CD4-positive, alpha-beta T cell treated with Interleukin-21 for 1 hour (primary cell): ENCODE measurements at regions not wholly inside any gene's neighbourhood (a gene's known extent, or its start where the extent isn't known, plus 50 kb on each side); places are given as distances from the start of the nearest gene placed in this dataset.
"Not testable (repeated sequence)": the region's sequence is repeated elsewhere in the genome, so short reads cannot be mapped to it uniquely, and the experiment has no call there.

ENCODE experiments used
- DNase-seq: peaks from one replicate; pipeline ENCODE4 v3.0.0-alpha.2; 2020

DNA sequence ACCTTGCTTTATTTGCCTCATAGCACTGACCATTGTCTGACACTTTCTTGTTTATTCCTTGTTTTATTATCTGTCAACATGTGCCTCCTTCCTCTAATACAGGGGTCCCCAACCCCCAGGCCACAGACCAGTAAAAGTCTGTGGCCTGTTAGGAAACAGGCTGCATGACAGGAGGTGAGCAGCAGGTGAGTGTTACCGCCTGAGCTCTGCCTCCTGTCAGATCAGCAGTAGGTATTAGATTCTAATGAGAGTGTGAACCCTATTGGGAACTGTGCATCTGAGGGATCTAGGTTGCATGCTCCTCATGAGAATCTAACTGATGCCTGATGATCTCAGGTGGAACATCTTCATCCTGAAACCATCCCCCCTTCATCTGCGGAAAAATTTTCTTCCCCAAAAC, 228.0 kb downstream of the HINT1 start:
- DNase-seq = no peak

DNA sequence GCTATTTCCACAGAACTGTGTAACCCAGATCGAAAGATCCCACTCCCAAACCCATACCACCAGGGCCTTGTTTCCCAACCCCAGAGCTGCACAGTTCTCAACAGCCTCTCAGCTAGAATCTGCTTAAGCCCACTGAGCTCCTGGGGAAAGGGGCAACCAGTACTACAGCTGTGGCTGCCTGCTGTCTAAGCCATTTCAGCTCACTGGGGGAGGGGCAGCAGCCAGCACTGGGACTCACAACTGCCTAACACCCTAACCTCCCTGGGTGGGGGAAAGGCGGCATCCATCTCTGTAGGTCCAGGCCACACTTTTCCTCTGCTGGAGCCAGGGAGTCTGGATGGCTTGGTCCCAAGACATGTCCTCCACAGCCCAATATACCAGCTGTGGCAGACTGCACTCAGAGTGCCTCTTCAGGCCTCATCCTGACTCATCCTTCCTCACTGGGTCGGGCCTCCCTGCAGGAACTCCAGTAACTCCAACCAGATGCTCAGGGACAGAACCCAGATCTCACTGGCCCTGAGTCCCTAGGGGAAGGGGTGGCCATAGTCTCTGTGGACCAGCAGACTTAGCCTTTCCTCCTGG, 241.4 kb downstream of the HINT1 start:
- DNase-seq = no peak

DNA sequence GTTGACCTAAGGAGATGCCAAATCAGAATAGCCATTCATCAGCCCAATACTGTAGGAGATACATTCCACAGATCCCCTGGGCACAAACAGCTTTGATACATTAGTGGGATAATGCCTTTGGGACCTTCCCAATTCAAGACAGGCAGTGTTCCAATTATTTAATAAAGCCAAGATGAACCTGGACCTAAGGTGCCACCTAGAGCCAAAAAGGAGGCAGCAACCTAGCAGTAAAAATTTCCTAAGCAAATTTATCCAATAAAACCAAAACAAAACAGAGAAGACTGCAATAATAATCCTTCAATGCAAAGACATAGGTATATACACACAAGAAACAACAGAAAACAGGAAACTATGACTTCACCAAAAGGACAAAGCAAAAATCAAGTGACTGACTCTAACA, 253.0 kb downstream of the HINT1 start:
- DNase-seq = no peak

DNA sequence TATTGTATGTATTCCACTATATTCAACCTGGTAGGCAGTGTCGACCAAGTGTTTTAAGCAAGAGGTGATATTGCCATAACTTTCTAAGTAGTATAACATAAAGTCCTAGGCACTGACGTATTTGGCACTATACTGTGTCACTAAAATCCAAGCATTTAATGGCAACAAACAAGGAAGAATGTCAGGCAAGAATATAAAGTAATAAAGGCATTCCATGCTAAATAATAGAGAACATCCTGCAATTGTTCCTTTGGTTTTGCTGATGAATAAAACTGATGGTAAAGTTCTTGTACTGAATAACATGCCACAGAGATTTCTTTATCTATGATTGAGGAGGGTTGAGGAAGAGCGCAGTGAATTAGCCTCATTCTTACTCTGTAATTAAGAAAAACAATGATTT, 256.9 kb downstream of the HINT1 start:
- DNase-seq = no peak

DNA sequence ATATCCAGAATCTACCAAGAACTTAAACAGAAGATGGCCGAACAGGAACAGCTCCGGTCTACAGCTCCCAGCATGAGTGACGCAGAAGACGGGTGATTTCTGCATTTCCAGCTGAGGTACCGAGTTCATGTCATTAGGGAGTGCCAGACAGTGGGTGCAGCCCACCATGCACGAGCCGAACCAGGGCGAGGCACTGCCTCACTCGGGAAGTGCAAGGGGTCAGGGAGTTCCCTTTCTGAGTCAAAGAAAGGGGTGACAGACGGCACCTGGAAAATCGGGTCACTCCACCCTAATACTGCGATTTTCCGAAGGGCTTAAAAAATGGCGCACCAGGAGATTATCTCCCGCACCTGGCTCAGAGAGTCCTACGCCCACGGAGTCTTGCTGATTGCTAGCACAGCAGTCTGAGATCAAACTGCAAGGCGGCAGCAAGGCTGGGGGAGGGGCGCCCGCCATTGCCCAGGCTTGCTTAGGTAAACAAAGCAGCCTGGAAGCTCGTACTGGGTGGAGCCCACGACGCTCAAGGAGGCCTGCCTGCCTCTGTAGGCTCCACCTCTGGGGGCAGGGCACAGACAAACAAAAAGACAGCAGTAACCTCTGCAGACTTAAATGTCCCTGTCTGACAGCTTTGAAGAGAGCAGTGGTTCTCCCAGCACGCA, 267.4 kb downstream of the HINT1 start:
- not testable (repeated sequence) for DNase-seq

- not testable (repeated sequence) for DNase-seq
Measured at GRCh38 chr5:130897181-130897536, 267.9 kb downstream of the HINT1 start.

- no peak for DNase-seq
Measured at GRCh38 chr5:130896636-130897035, 268.4 kb downstream of the HINT1 start.

GRCh38 chr5:130893006-130893405, 272.1 kb downstream of the HINT1 start:
- DNase-seq = no peak

DNA sequence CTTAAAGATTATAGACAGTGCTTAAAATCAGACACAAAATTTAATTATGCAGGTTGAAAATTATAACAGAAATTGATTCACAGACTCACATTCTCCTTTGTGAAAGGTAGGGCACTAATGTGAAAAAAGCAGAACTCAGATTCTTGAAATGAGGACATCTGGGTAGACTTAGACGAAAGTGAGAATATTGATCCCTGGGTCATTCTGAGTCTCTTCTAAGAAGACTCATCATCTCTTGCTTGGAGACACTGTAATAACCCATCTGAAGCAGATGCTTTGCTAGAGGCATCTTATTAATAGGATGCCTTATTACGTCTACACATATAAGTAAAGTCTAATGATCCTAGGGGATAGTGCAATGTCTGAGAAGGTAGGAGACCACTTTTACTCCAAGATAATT, 274.4 kb downstream of the HINT1 start:
- no peak for DNase-seq

DNA sequence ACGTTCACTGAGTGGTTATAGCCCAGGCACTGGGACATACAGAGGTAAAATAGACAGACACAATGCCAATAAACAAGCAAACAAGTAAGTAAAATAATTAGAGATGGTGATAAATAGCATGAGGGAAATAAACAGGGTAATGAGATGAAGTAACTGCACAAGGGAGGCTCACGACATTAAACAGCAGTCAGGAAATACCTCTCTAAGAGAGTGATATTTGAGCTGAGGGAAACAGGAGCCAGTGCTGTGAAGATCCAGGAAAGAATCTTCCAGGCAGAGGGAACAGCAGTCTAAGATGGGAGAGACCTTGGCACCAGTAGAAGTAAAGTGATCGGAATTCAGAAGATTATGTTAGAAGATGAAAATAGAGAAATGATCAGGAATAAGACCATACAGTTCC, 279.4 kb downstream of the HINT1 start:
- no peak for DNase-seq

DNA sequence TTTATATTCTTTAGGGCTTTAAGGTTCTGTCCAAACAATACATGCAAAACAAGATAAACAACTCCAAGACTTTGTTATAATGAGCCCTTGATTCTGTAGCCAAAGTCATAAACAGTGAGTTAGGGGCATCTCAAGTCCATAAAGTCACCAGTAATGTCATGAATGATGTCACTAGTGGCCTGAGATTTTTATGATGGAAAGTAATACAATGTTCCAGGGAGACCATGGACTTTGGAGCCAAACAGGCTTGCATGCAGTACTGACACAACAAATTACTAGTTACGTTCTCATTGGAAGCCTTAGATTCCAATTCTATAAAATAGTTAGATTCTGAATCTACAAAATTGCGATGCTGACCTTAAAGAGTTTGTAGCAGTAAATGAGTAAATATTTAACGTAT, 280.0 kb downstream of the HINT1 start:
- DNase-seq = no peak

- DNase-seq = no peak
Measured at GRCh38 chr5:130884023-130884422, 281.0 kb downstream of the HINT1 start.

- DNase-seq = no peak
Measured at GRCh38 chr5:130875656-130876055, 289.4 kb downstream of the HINT1 start.

DNA sequence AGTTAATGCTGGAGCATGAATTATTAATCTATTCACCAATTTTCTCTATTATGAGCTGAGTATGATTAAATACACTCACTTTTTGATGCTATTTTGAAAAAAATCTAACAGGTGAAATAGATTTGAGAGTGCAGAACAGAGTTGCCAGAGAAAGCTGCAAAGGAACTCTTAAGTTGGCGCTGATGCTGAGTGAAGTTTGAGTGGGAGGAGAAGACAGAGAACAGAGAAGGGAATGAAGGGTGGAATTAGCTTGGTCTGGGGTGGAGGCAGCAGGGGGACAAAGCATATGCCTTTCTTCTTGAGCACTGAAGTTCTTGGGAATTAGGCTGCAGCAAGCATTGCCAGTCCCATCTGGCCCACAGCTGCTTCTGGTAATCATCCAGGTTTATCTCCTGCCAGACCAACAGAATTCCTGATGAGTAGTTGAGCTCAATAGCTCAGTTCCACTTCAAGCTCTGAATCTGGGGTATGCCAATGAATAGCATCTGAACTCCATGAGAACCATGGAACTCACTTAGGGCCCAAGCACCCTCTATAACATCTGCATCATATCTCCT, 290.1 kb downstream of the HINT1 start:
- DNase-seq = no peak

DNA sequence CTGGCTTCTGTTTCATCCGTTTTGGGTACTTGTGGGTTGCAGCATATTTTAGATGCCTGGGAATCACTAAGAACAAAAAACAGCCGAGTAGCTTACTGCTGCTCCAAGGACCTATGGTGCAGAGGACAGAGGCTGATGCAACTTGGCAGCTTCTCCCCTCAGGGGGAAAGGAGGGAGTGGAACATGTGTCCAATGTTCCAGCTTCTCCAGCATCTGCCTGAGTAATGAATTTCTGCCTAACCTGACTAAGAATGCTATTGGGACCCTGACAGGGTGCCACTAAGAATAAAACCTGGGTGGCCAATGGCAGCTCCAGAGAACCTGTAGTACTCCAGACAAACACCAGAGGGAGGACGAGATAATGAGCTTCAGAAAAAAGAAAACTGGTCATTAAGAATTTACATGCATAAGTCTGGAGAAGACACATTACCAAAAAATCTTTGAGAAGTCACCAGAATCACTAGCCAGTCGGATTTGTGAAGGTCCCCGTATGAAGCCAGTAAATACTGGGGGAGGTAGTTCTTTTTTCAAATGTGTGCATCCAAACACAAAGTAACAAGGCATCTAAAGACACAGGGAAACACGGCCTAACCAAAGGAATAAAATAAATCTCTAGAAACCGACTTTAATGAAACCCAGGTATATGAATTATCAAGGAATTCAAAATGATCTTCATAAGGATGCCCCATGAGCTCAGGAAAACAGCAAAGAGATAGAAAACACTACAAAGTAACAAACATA, 293.5 kb downstream of the HINT1 start:
- peak; percentile 62 for DNase-seq

DNA sequence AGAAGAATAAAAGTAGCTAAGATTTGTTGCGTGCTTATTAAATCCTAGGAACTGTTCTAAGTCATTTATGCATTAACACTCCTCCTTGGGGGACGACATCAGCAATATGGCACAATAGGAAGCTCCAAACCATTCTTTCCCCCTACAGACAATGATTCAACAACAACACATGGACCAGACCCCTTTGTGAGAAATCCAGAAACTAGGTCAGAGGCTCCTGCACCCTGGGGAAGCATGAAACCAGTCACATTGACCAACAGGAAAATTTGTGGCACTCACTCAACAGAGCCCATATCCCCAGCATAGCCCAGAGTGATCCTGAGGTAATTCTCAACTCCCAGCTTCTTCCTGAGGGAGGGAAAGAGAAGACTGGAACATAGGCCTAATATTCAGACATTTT, 294.4 kb downstream of the HINT1 start:
- DNase-seq = no peak

DNA sequence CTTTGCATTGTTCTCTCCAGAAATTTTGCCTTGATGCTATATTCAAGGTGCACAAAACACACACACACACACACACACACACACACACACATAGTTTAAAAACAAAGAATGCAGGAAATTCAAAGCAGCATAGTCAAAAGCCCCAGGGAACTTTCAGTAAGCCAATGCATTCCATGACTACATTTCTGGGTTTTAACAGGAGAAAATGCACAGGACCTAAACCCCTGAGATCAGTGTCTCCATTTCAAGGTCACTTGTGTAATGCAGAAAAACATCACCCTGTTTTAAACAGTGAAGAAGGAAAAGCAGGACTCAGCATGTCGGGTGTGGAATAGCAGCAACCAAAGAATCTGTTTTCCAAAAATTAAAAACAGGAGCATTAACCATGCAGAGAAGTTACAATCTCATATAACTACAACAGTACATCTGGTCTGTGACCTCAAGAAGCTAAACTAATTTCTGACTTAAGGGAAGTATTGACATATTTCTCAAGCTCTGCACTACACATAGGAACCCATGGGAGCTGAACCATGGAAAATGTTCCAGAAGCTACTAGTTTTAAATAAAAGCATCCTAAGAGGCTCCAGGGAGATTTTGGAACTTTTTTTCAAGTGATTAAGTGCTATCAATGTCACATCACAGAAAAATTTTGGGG, 296.7 kb downstream of the HINT1 start:
- no peak for DNase-seq

GRCh38 chr5:130845049-130845765, 319.8 kb downstream of the HINT1 start:
- DNase-seq = no peak

DNA sequence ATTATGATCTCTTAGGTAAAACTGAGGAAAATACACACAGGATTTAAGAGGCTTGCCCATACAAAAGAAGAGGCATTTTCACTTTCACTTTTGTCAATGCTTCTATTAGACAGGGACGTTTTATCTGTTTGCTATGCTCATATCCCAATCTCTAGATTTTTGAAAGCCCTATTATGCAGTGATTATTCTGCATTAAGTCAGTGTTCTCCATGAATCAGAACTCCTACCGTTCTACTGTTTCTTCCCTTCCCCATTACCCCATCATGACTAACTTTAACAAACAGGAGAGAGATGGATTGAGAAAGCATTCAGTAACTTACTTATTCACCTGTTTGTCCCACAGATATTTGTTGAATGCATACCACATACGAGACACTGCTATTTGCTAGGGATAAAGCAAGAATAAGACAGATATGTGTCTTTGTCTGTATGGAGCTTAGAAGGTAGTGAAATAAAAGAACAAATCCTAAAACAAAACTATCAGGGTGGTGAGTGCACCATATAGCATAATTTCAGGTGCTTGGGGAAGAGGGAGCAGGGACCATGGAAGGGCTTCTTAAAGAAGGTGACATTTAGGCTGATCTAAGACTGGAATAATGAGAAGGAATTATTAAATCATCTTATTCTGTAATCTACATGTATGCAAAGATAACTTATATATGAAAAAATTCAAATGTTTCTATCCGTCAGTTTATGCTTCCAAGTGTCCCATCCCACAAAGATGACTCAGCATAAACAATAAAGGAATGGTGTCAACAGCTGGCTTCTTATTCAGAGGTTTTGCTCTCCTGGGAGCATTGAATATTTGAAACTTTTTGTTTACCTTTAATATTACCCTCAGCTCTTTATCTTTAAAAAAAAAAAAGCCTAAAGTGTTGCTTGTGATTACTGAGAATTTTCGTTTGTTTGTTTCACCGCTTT, 328.1 kb downstream of the HINT1 start:
- peak; percentile 14 for DNase-seq

GRCh38 chr5:130817598-130818384, 347.3 kb downstream of the HINT1 start:
- peak; percentile 7 for DNase-seq

GRCh38 chr5:130815246-130815645, 349.8 kb downstream of the HINT1 start:
- DNase-seq = no peak
